T follicular helper cell (primary cell): ENCODE measurements at regions not wholly inside any gene's neighbourhood (a gene's known extent, or its start where the extent isn't known, plus 50 kb on each side); places are given as distances from the start of the nearest gene placed in this dataset.
"Not testable (repeated sequence)": the region's sequence is repeated elsewhere in the genome, so short reads cannot be mapped to it uniquely, and the experiment has no call there.

ENCODE experiments used
- DNase-seq: peaks from one replicate; pipeline ENCODE4 v3.0.0-alpha.2; 2020; ENCODE audit warnings: low read depth

DNA sequence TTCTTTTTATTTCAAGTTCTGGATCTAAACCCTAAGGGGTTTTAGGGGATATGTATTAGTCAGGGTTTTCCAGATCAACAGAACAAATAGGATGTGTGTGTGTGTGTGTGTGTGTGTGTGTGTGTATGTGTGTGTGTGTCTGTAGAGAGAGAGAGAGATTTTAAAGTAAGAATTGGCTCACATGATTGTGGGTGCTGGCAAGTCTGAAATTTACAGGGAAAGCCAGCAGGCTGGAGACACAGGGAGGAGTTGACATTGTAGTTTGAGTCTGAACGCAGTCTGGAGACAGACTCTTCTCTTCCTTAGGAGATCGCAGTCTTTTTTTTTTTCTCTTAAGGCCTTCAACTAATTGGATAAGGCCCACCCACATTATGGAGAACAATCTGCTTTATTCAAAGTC is 428.8 kb upstream of the TBL1XR1 start:
- DNase-seq = no peak

- DNase-seq = not testable (repeated sequence)
Measured at GRCh38 chr3:177628095-177628719, 430.9 kb upstream of the TBL1XR1 start.

GRCh38 chr3:177629276-177629675 is 432.0 kb upstream of the TBL1XR1 start:
- DNase-seq = no peak

DNA sequence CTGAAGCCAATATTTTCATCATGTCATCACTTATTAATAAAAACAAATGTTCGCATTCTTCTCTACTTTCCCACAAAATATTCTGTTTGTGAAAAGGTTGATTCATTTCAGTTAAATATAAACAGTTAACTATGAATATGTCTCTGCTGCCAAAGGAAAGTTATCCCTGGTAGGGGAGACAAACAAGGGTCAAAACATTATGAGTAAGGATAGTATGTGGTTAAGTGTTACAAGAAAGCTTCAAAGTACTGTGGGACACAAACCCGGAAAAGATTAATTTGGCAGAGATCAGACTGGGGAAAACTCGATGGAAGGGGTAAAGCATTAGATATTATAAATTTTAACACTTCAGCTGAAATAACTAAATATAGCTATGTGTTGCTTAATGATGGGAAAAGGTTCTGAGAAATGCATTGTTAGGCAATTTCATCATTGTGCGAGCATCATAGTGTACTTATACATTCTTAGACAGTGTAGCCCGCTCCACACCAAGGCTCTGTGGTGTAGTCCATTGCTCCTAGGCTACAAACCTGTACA is 436.5 kb upstream of the TBL1XR1 start:
- DNase-seq = no peak

- not testable (repeated sequence) for DNase-seq
Measured at GRCh38 chr3:177635601-177636106, 438.4 kb upstream of the TBL1XR1 start.

- no peak for DNase-seq
Measured at GRCh38 chr3:177640319-177640965, 443.2 kb upstream of the TBL1XR1 start.

DNA sequence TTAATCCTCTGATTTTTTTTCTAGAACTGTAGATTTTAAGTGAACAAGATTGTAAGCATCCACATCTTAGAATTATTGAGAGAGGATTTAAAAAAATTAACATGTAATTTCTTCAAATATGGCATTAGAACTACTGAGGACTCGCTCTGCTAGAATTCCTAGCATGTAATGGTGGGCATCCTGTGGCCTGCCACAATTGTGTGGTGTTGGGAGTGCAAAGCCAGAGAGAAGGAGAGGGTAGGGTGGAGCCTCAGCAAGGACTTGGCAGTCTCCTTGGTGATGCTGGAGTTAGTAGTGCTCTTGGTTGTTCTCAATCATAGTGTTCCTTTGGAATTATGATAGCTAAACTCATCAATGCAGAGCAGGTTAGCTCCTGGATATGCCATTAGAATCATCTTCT is 443.9 kb upstream of the TBL1XR1 start:
- no peak for DNase-seq

GRCh38 chr3:177642042-177642803 is 444.9 kb upstream of the TBL1XR1 start:
- no peak for DNase-seq

DNA sequence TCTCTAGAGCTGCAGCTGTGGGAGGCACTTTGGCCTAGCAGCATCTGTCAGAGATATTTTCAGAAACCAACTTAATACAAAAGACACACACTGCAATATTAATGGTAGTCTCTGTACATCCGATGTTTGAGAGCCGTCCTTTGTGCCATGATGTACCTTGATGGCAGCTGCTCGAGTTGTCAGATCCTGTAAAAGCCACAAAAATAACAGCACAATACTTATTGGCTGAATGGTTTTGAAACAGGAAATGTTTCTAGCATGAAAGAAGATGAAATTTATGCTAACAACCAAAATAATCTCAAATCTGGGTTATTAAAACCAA is 445.5 kb upstream of the TBL1XR1 start:
- DNase-seq = no peak

GRCh38 chr3:177646749-177647148 is 449.5 kb upstream of the TBL1XR1 start:
- no peak for DNase-seq

- no peak for DNase-seq
Measured at GRCh38 chr3:177647341-177647740, 450.1 kb upstream of the TBL1XR1 start.

GRCh38 chr3:177647876-177648275 is 450.6 kb upstream of the TBL1XR1 start:
- no peak for DNase-seq

GRCh38 chr3:177652556-177653291 is 455.4 kb upstream of the TBL1XR1 start:
- DNase-seq = no peak

DNA sequence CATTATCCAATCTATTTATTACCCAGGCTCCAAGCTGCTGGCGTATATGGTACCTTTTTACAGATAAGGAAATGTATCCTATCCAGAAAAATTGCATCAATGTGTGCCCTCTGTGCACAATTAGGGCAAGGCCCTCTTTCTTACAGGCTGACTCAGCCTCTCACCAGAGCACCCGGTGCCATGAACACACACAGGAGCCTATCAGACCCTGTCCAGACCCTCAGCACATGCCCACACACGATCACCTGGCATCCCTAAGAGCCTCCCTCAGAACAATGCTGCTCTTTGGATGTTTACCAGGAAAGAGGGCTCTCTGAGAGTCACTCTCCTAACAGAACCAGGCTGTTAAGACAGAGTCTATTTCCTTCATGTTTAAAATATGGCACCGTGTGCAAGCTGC is 460.0 kb upstream of the TBL1XR1 start:
- no peak for DNase-seq

- DNase-seq = no peak
Measured at GRCh38 chr3:177658354-177658753, 461.1 kb upstream of the TBL1XR1 start.

- not testable (repeated sequence) for DNase-seq
Measured at GRCh38 chr3:177664380-177665103, 467.3 kb upstream of the TBL1XR1 start.

GRCh38 chr3:177665122-177665808 is 468.0 kb upstream of the TBL1XR1 start:
- no peak for DNase-seq

- DNase-seq = no peak
Measured at GRCh38 chr3:177672252-177672911, 475.1 kb upstream of the TBL1XR1 start.

GRCh38 chr3:177673112-177673914 is 476.0 kb upstream of the TBL1XR1 start:
- no peak for DNase-seq
